ES-I3 (cell line): ENCODE measurements at regions not wholly inside any gene's neighbourhood (a gene's known extent, or its start where the extent isn't known, plus 50 kb on each side); places are given as distances from the start of the nearest gene placed in this dataset.
"Not testable (repeated sequence)": the region's sequence is repeated elsewhere in the genome, so short reads cannot be mapped to it uniquely, and the experiment has no call there.

Experiments used
- H3K36me3 ChIP-seq: 2 replicates; pipeline ENCODE4 v1.6.1; 2013; ENCODE audit warnings: mild to moderate bottlenecking, low read length, control low read depth, moderate library complexity; ENCODE audit not compliant: insufficient read depth
- H3K4me1 ChIP-seq: 2 replicates; pipeline ENCODE4 v1.6.1; 2013; ENCODE audit warnings: mild to moderate bottlenecking, control low read depth, low read length; ENCODE audit not compliant: insufficient read depth
- H3K9ac ChIP-seq: 2 replicates; pipeline ENCODE4 v1.6.1; 2013; ENCODE audit warnings: low read depth, mild to moderate bottlenecking, low read length, moderate library complexity
- H3K9me3 ChIP-seq: 2 replicates; pipeline ENCODE4 v1.6.1; 2013; ENCODE audit warnings: mild to moderate bottlenecking, low read length, moderate library complexity; ENCODE audit not compliant: control insufficient read depth, insufficient read depth

- H3K9me3 ChIP-seq: peaks cover 2% of the 10 kb centered on the region; the same call in 1 of the 2 replicates
- H3K4me1 ChIP-seq: no peaks in the 10 kb centered on the region
- no peaks in the 10 kb centered on the region; the same call in 1 of the 2 replicates for H3K36me3 ChIP-seq
- H3K9ac ChIP-seq: no peak overlapping the region
Measured at GRCh38 chr4:112802780-112803179, 165.8 kb downstream of the LARP7 start.

DNA sequence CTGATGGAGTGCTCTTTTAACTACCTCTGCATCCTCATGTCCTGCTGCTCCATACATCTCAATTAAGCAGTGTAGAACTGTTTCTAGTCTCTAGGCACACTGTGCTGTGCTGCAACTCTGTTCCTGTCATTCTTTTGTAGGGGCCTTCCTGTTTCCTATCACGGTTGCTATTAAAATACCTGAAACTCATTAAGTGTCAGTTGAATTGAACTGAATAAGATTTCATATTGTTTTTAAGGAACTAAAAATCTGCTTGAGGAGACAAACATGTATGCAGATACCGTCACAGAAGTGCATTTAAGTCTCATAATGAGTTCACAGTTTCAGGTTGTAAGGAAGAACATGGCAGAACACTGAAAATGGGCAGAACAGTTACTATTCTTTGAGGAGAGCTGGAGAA, 170.1 kb downstream of the LARP7 start:
- H3K36me3 ChIP-seq: no peaks in the 10 kb centered on the region
- H3K4me1 ChIP-seq: no peaks in the 10 kb centered on the region
- H3K9ac ChIP-seq: no peak overlapping the region

DNA sequence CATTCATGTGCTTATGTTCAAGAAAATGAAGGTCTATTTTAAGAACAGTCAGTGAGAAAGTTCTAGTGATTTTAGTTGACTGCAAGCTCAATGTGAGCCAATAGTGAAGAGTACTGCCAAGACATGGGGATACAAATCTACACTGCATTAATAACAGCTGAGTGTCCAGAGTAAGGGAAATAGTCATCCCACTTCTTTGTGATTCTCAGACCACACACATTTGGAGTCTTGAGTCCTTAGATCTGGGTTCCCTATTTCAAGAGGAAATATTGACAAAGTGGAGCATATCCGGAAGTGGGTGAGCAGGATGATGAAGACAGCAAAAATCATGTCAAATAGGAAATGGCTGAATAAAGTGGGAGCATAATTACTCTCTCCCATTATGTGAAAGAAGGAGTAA, 171.1 kb downstream of the LARP7 start:
- Histone ChIP-seq H3K4me1 (no peaks in the 10 kb centered on the region), H3K9ac (no peak overlapping the region), H3K36me3 (no peaks in the 10 kb centered on the region), H3K9me3 (no peaks in the 10 kb centered on the region)

More for the DNA sequence above, 170.1 kb downstream of the LARP7 start:
- H3K9me3 ChIP-seq: no peaks in the 10 kb centered on the region

GRCh38 chr4:112813790-112814189, 176.8 kb downstream of the LARP7 start:
- H3K9ac ChIP-seq: no peak overlapping the region
- H3K9me3 ChIP-seq: no peaks in the 10 kb centered on the region
- peaks cover 11% of the 10 kb centered on the region for H3K4me1 ChIP-seq
- no peaks in the 10 kb centered on the region for H3K36me3 ChIP-seq

GRCh38 chr4:112817933-112818593, 181.1 kb downstream of the LARP7 start:
- no peaks in the 10 kb centered on the region for H3K9me3 ChIP-seq

GRCh38 chr4:112818594-112818965, 181.6 kb downstream of the LARP7 start:
- peaks cover 13% of the 10 kb centered on the region for H3K4me1 ChIP-seq
- H3K36me3 ChIP-seq: no peaks in the 10 kb centered on the region
- peak overlapping the region; percentile 38 for H3K9ac ChIP-seq
- H3K9me3 ChIP-seq: no peaks in the 10 kb centered on the region

More at GRCh38 chr4:112817933-112818593, 181.1 kb downstream of the LARP7 start:
- Histone ChIP-seq H3K4me1 (peaks cover 13% of the 10 kb centered on the region), H3K36me3 (no peaks in the 10 kb centered on the region), H3K9ac (peak overlapping the region; percentile 38)

- no peaks in the 10 kb centered on the region for H3K9me3 ChIP-seq
- peaks cover 13% of the 10 kb centered on the region for H3K4me1 ChIP-seq
- H3K9ac ChIP-seq: no peak overlapping the region
- no peaks in the 10 kb centered on the region for H3K36me3 ChIP-seq
Measured at GRCh38 chr4:112819729-112820128, 182.8 kb downstream of the LARP7 start.

GRCh38 chr4:112823156-112823555, 186.2 kb downstream of the LARP7 start:
- Histone ChIP-seq H3K9ac (no peak overlapping the region), H3K4me1 (peaks cover 7% of the 10 kb centered on the region), H3K9me3 (no peaks in the 10 kb centered on the region), H3K36me3 (no peaks in the 10 kb centered on the region; the same call in 1 of the 2 replicates)

- Histone ChIP-seq H3K9ac (no peak overlapping the region), H3K36me3 (peaks cover under 1% of the 10 kb centered on the region; the same call in 1 of the 2 replicates), H3K9me3 (peaks cover 2% of the 10 kb centered on the region; the same call in 1 of the 2 replicates), H3K4me1 (peaks cover 4% of the 10 kb centered on the region; the same call in 1 of the 2 replicates)
Measured at GRCh38 chr4:112823606-112824005, 186.7 kb downstream of the LARP7 start.

- peaks cover 7% of the 10 kb centered on the region; the same call in 1 of the 2 replicates for H3K9me3 ChIP-seq
- no peak overlapping the region for H3K9ac ChIP-seq
- H3K4me1 ChIP-seq: no peaks in the 10 kb centered on the region
- H3K36me3 ChIP-seq: peaks cover 6% of the 10 kb centered on the region; the same call in 1 of the 2 replicates
Measured at GRCh38 chr4:112830753-112831386, 193.9 kb downstream of the LARP7 start.

- Histone ChIP-seq H3K9me3 (peaks cover 11% of the 10 kb centered on the region; the same call in 1 of the 2 replicates), H3K36me3 (peaks cover 6% of the 10 kb centered on the region; the same call in 1 of the 2 replicates), H3K9ac (no peak overlapping the region), H3K4me1 (no peaks in the 10 kb centered on the region)
Measured at GRCh38 chr4:112832493-112832892, 195.6 kb downstream of the LARP7 start.

DNA sequence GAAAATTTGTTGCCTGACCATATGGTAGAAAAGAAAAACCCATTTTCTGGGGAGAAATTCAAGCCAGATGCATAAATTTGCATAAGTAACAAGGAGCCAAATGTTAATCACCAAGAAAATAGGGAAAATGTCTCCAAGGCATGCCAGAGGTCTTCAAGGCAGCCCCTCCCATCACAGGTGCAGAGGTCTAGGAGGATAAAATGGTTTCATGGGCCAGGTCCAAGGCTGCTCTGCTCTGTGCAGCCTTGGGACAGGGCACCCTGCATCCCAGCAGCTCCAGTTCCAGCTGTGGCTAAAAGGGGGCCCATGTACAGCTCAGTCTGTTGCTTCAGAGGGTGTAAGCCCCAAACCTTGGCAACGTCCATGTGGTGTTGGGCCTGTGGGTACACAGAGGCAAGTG, 200.0 kb downstream of the LARP7 start:
- Histone ChIP-seq H3K9me3 (peaks cover 8% of the 10 kb centered on the region; the same call in 1 of the 2 replicates), H3K4me1 (peaks cover 6% of the 10 kb centered on the region; the same call in 1 of the 2 replicates), H3K36me3 (no peaks in the 10 kb centered on the region), H3K9ac (no peak overlapping the region)

- H3K9ac ChIP-seq, H3K9me3 ChIP-seq, H3K36me3 ChIP-seq, H3K4me1 ChIP-seq: not testable (repeated sequence)
Measured at GRCh38 chr4:112838015-112838414, 201.1 kb downstream of the LARP7 start.

GRCh38 chr4:112840061-112840460, 203.1 kb downstream of the LARP7 start:
- Histone ChIP-seq H3K9ac (no peak overlapping the region), H3K4me1 (peaks cover 6% of the 10 kb centered on the region; the same call in 1 of the 2 replicates), H3K36me3 (no peaks in the 10 kb centered on the region), H3K9me3 (peaks cover 8% of the 10 kb centered on the region; the same call in 1 of the 2 replicates)

- peaks cover 6% of the 10 kb centered on the region; the same call in 1 of the 2 replicates for H3K4me1 ChIP-seq
- H3K9ac ChIP-seq: no peak overlapping the region
- peaks cover 6% of the 10 kb centered on the region; the same call in 1 of the 2 replicates for H3K9me3 ChIP-seq
- no peaks in the 10 kb centered on the region for H3K36me3 ChIP-seq
Measured at GRCh38 chr4:112840619-112841018, 203.7 kb downstream of the LARP7 start.
